SH-SY5Y (cell line): ENCODE measurements at regions not wholly inside any gene's neighbourhood (a gene's known extent, or its start where the extent isn't known, plus 50 kb on each side); places are given as distances from the start of the nearest gene placed in this dataset.

Experiments
- GATA2 ChIP-seq: IDR thresholded peaks from 2 replicates; pipeline ENCODE4 v1.6.1; 2011; ENCODE audit warnings: mild to moderate bottlenecking, low read depth, low read length
- GATA3 ChIP-seq: IDR thresholded peaks from 2 replicates; pipeline ENCODE4 v1.6.1; 2011; ENCODE audit warnings: low read depth, mild to moderate bottlenecking, low read length, moderate library complexity

- TF ChIP-seq GATA2 (no peak), GATA3 (no peak)
These were observed 85.8 kb downstream of the TFPI2 start for GRCh38 chr7:93804726-93805125.
